ENCODE measurements at regions not wholly inside any gene's neighbourhood (a gene's known extent, or its start where the extent isn't known, plus 50 kb on each side); places are given as distances from the start of the nearest gene placed in this dataset.

DNA sequence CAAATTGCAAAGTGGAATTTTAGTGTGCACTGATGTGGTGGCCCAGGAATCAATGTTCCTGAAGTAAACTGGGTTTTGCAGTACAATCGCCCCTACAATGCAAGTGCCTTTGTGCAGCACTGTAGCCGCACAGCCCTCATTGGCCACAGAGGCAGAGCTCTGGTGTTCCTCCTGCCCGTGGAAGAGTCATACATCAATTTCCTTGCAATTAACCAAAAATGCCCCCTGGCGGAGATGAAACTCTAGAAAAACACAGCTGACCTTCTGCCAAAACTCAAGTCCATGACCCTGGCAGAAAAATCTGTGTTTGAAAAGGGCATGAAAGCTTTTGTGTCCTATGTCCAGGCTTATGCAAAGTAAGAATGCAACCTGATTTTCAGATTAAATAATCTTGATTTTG lies 117.9 kb upstream of the PRB2 start:
- no peaks in the 10 kb centered on the region for H3K36me3 ChIP-seq (replicated peaks in 1 of 2; ENCODE audit: control extremely low read depth in 1 of 2, control insufficient read depth in 1 of 2, extremely low read depth in 1 of 2, insufficient read depth in 2 of 2, low read length in 1 of 2)
- no peak overlapping the region for H3K27ac ChIP-seq (ENCODE audit: low read length in 2 of 2)
- Mint-ChIP-seq H3K27ac (no peak overlapping the region), H3K9me3 (ENCODE audit: insufficient read depth) (no peaks in the 10 kb centered on the region), H3K4me3 (no peak overlapping the region), H3K27me3 (peaks cover 12% of the 10 kb centered on the region), H3K4me1 (no peaks in the 10 kb centered on the region)
- no peak overlapping the region for H3K9ac ChIP-seq (ENCODE audit: low read length)
- H3K4me1 ChIP-seq (ENCODE audit: control insufficient read depth in 2 of 2, insufficient read depth in 2 of 2, low read length in 2 of 2), result no peaks in the 10 kb centered on the region
- CTCF ChIA-PET, result no interaction called here
- 94% methylated on average over 3 of the region's 4 CpGs for WGBS (ENCODE audit: insufficient coverage)
- H4K20me1 ChIP-seq (ENCODE audit: control insufficient read depth, insufficient read depth, low read length, poor library complexity, severe bottlenecking), result no peaks in the 10 kb centered on the region
- ATAC-seq (ENCODE audit: low read depth) (no peak), DNase-seq (no peak)
- intact Hi-C loops (cut with micrococcal nuclease), result no loop called here
- H3K27me3 ChIP-seq (replicated peaks in 1 of 4; ENCODE audit: control extremely low read depth in 1 of 4, control insufficient read depth in 3 of 4, insufficient read depth in 4 of 4, low read length in 3 of 4), result no peaks in the 10 kb centered on the region
- POLR2A ChIA-PET, result no interaction called here
- H3K4me3 ChIP-seq (ENCODE audit: control extremely low read depth in 1 of 5, extremely low read depth in 1 of 5, insufficient read depth in 1 of 5, low read depth in 2 of 5, low read length in 4 of 5), result no peak overlapping the region
- no peak overlapping the region for H3K4me2 ChIP-seq (replicated peaks; ENCODE audit: low read depth, low read length, poor library complexity, severe bottlenecking)
- H3K79me2 ChIP-seq (ENCODE audit: control insufficient read depth, insufficient read depth, low read length), result no peaks in the 10 kb centered on the region
- TF ChIP-seq, protein P1, sequence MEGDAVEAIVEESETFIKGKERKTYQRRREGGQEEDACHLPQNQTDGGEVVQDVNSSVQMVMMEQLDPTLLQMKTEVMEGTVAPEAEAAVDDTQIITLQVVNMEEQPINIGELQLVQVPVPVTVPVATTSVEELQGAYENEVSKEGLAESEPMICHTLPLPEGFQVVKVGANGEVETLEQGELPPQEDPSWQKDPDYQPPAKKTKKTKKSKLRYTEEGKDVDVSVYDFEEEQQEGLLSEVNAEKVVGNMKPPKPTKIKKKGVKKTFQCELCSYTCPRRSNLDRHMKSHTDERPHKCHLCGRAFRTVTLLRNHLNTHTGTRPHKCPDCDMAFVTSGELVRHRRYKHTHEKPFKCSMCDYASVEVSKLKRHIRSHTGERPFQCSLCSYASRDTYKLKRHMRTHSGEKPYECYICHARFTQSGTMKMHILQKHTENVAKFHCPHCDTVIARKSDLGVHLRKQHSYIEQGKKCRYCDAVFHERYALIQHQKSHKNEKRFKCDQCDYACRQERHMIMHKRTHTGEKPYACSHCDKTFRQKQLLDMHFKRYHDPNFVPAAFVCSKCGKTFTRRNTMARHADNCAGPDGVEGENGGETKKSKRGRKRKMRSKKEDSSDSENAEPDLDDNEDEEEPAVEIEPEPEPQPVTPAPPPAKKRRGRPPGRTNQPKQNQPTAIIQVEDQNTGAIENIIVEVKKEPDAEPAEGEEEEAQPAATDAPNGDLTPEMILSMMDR (IDR thresholded peaks at IDR 0.05), result no peak
- no peak for TF ChIP-seq EZH2 (IDR thresholded peaks at IDR 0.05; ENCODE audit: borderline replicate concordance, insufficient read depth, low read depth, low read length, poor library complexity, severe bottlenecking)
- no peak overlapping the region for H2AFZ ChIP-seq (ENCODE audit: insufficient read depth, low read depth, low read length, poor library complexity, severe bottlenecking)
- no peaks in the 10 kb centered on the region for H3K9me3 ChIP-seq (ENCODE audit: control extremely low read depth in 1 of 3, control insufficient read depth in 2 of 3, insufficient read depth in 1 of 3, low read length in 2 of 3)

DNA sequence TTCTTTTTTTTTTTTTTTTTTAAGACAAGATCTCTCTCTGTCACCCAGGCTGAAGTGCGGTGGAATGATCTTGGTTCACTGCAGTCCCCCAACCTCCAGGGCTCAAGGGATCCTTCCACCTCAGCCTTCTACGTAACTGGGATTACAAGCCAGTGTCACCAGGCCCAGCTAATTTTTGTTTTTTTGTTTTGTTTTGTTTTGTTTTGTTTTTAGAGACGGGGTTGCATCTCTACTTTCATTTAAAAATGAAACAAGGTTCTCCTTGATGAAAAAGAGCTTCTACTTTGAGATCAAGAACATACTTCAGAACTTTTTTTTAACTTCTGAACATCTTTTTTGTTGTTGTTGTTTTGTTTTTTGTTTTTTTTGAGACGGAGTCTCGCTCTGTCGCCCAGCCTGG lies 121.7 kb upstream of the PRB2 start:
- intact Hi-C loops (cut with micrococcal nuclease), result no loop called here
- TF ChIP-seq EZH2 (IDR thresholded peaks at IDR 0.05; ENCODE audit: borderline replicate concordance, insufficient read depth, low read depth, low read length, poor library complexity, severe bottlenecking), result no peak
- TF ChIP-seq, protein P1 (IDR thresholded peaks at IDR 0.05), result no peak
- Histone ChIP-seq H2AFZ (ENCODE audit: insufficient read depth, low read depth, low read length, poor library complexity, severe bottlenecking) (no peak overlapping the region), H3K9ac (ENCODE audit: low read length) (no peak overlapping the region), H3K79me2 (ENCODE audit: control insufficient read depth, insufficient read depth, low read length) (no peaks in the 10 kb centered on the region), H3K36me3 (replicated peaks in 1 of 2; ENCODE audit: control extremely low read depth in 1 of 2, control insufficient read depth in 1 of 2, extremely low read depth in 1 of 2, insufficient read depth in 2 of 2, low read length in 1 of 2) (no peaks in the 10 kb centered on the region), H3K4me2 (replicated peaks; ENCODE audit: low read depth, low read length, poor library complexity, severe bottlenecking) (no peak overlapping the region), H3K27me3 (replicated peaks in 1 of 4; ENCODE audit: control extremely low read depth in 1 of 4, control insufficient read depth in 3 of 4, insufficient read depth in 4 of 4, low read length in 3 of 4) (no peaks in the 10 kb centered on the region), H3K4me1 (ENCODE audit: control insufficient read depth in 2 of 2, insufficient read depth in 2 of 2, low read length in 2 of 2) (no peaks in the 10 kb centered on the region), H3K27ac (ENCODE audit: low read length in 2 of 2) (no peak overlapping the region), H3K4me3 (ENCODE audit: control extremely low read depth in 1 of 5, extremely low read depth in 1 of 5, insufficient read depth in 1 of 5, low read depth in 2 of 5, low read length in 4 of 5) (no peak overlapping the region), H3K9me3 (ENCODE audit: control extremely low read depth in 1 of 3, control insufficient read depth in 2 of 3, insufficient read depth in 1 of 3, low read length in 2 of 3) (peaks cover 0 to 2% (median 0%) of the 10 kb centered on the region in 3 donors), H4K20me1 (ENCODE audit: control insufficient read depth, insufficient read depth, low read length, poor library complexity, severe bottlenecking) (no peaks in the 10 kb centered on the region)
- DNase-seq (no peak), ATAC-seq (ENCODE audit: low read depth) (no peak)
- Mint-ChIP-seq H3K4me3 (no peak overlapping the region), H3K27me3 (peaks cover 7% of the 10 kb centered on the region), H3K4me1 (no peaks in the 10 kb centered on the region), H3K9me3 (ENCODE audit: insufficient read depth) (no peaks in the 10 kb centered on the region), H3K27ac (no peak overlapping the region)
- 93% methylated on average over 3 of the region's 6 CpGs for WGBS (ENCODE audit: insufficient coverage)
- POLR2A ChIA-PET, result no interaction called here
- CTCF ChIA-PET, result no interaction called here
